ENCODE measurements at regions not wholly inside any gene's neighbourhood (a gene's known extent, or its start where the extent isn't known, plus 50 kb on each side); places are given as distances from the start of the nearest gene placed in this dataset.

- Histone ChIP-seq H3K27ac (ENCODE audit: low read depth, low read length) (no peak overlapping the region), H3K27me3 (ENCODE audit: control insufficient read depth, insufficient read depth, low read length) (no peaks in the 10 kb centered on the region), H3K9ac (ENCODE audit: low read length) (no peak overlapping the region), H3K4me1 (ENCODE audit: control insufficient read depth, insufficient read depth, low read length) (peaks cover 8% of the 10 kb centered on the region; the same call in 1 of the 2 replicates), H3K4me3 (ENCODE audit: low read depth, low read length) (no peak overlapping the region), H3K36me3 (ENCODE audit: control insufficient read depth, insufficient read depth, low read length) (no peaks in the 10 kb centered on the region), H3K9me3 (ENCODE audit: control insufficient read depth, insufficient read depth, low read depth, low read length) (no peaks in the 10 kb centered on the region)
Measured at GRCh38 chr12:84605983-84606382, 306.6 kb downstream of the SLC6A15 start.

- H3K9me3 ChIP-seq (ENCODE audit: control insufficient read depth, insufficient read depth, low read depth, low read length), result no peaks in the 10 kb centered on the region
- no peak overlapping the region for H3K9ac ChIP-seq (ENCODE audit: low read length)
- no peaks in the 10 kb centered on the region for H3K36me3 ChIP-seq (ENCODE audit: control insufficient read depth, insufficient read depth, low read length)
- H3K4me3 ChIP-seq (ENCODE audit: low read depth, low read length), result no peak overlapping the region
- H3K4me1 ChIP-seq (ENCODE audit: control insufficient read depth, insufficient read depth, low read length), result peaks cover 12% of the 10 kb centered on the region
- no peak overlapping the region for H3K27ac ChIP-seq (ENCODE audit: low read depth, low read length)
- H3K27me3 ChIP-seq (ENCODE audit: control insufficient read depth, insufficient read depth, low read length), result no peaks in the 10 kb centered on the region
Measured at GRCh38 chr12:84604551-84604950, 308.0 kb downstream of the SLC6A15 start.

GRCh38 chr12:84603484-84604248, 308.9 kb downstream of the SLC6A15 start:
- H3K27ac ChIP-seq (ENCODE audit: low read depth, low read length), result no peak overlapping the region
- H3K36me3 ChIP-seq (ENCODE audit: control insufficient read depth, insufficient read depth, low read length), result no peaks in the 10 kb centered on the region
- H3K9ac ChIP-seq (ENCODE audit: low read length), result no peak overlapping the region
- H3K4me1 ChIP-seq (ENCODE audit: control insufficient read depth, insufficient read depth, low read length), result peaks cover 16% of the 10 kb centered on the region
- no peak overlapping the region for H3K4me3 ChIP-seq (ENCODE audit: low read depth, low read length)
- no peaks in the 10 kb centered on the region for H3K9me3 ChIP-seq (ENCODE audit: control insufficient read depth, insufficient read depth, low read depth, low read length)
- no peaks in the 10 kb centered on the region for H3K27me3 ChIP-seq (ENCODE audit: control insufficient read depth, insufficient read depth, low read length)

- no peak overlapping the region for H3K4me3 ChIP-seq (ENCODE audit: low read depth, low read length)
- H3K36me3 ChIP-seq (ENCODE audit: control insufficient read depth, insufficient read depth, low read length), result no peaks in the 10 kb centered on the region
- H3K27me3 ChIP-seq (ENCODE audit: control insufficient read depth, insufficient read depth, low read length), result no peaks in the 10 kb centered on the region
- H3K9me3 ChIP-seq (ENCODE audit: control insufficient read depth, insufficient read depth, low read depth, low read length), result no peaks in the 10 kb centered on the region
- H3K27ac ChIP-seq (ENCODE audit: low read depth, low read length), result no peak overlapping the region
- H3K4me1 ChIP-seq (ENCODE audit: control insufficient read depth, insufficient read depth, low read length), result peaks cover 20% of the 10 kb centered on the region
- H3K9ac ChIP-seq (ENCODE audit: low read length), result no peak overlapping the region
Measured at GRCh38 chr12:84601483-84601882, 311.1 kb downstream of the SLC6A15 start.

- Histone ChIP-seq H3K27ac (ENCODE audit: low read depth, low read length) (no peak overlapping the region), H3K9ac (ENCODE audit: low read length) (no peak overlapping the region), H3K9me3 (ENCODE audit: control insufficient read depth, insufficient read depth, low read depth, low read length) (no peaks in the 10 kb centered on the region), H3K27me3 (ENCODE audit: control insufficient read depth, insufficient read depth, low read length) (no peaks in the 10 kb centered on the region), H3K36me3 (ENCODE audit: control insufficient read depth, insufficient read depth, low read length) (no peaks in the 10 kb centered on the region), H3K4me3 (ENCODE audit: low read depth, low read length) (no peak overlapping the region), H3K4me1 (ENCODE audit: control insufficient read depth, insufficient read depth, low read length) (peaks cover 16% of the 10 kb centered on the region)
Measured at GRCh38 chr12:84599539-84599938, 313.1 kb downstream of the SLC6A15 start.

GRCh38 chr12:84596266-84596665, 316.3 kb downstream of the SLC6A15 start:
- Histone ChIP-seq H3K4me3 (ENCODE audit: low read depth, low read length) (no peak overlapping the region), H3K27ac (ENCODE audit: low read depth, low read length) (no peak overlapping the region), H3K36me3 (ENCODE audit: control insufficient read depth, insufficient read depth, low read length) (no peaks in the 10 kb centered on the region), H3K9ac (ENCODE audit: low read length) (no peak overlapping the region), H3K9me3 (ENCODE audit: control insufficient read depth, insufficient read depth, low read depth, low read length) (no peaks in the 10 kb centered on the region), H3K4me1 (ENCODE audit: control insufficient read depth, insufficient read depth, low read length) (peaks cover 12% of the 10 kb centered on the region), H3K27me3 (ENCODE audit: control insufficient read depth, insufficient read depth, low read length) (no peaks in the 10 kb centered on the region)

DNA sequence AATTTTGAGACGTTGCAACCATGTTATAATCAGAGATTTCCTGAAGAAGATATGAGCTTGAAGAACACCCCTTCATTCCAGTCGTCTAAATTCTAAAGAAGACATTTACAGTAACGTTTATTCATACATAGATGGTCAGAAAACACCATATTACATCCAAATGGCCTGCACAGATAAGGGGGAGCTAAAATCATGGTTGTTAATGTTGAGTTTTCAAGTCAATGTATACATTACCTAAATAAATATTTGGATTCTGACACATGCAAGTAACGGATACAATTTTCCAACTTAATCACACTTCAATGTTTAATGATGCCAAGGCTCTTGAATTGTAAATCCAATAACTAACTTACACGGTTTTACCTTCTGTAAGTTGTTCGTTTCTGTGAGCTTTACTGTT, 318.4 kb downstream of the SLC6A15 start:
- no peaks in the 10 kb centered on the region for H3K9me3 ChIP-seq (ENCODE audit: control insufficient read depth, insufficient read depth, low read depth, low read length)
- peaks cover 5% of the 10 kb centered on the region; the same call in 1 of the 2 replicates for H3K4me1 ChIP-seq (ENCODE audit: control insufficient read depth, insufficient read depth, low read length)
- H3K36me3 ChIP-seq (ENCODE audit: control insufficient read depth, insufficient read depth, low read length), result no peaks in the 10 kb centered on the region
- no peak overlapping the region for H3K4me3 ChIP-seq (ENCODE audit: low read depth, low read length)
- no peak overlapping the region for H3K9ac ChIP-seq (ENCODE audit: low read length)
- H3K27ac ChIP-seq (ENCODE audit: low read depth, low read length), result no peak overlapping the region
- no peaks in the 10 kb centered on the region for H3K27me3 ChIP-seq (ENCODE audit: control insufficient read depth, insufficient read depth, low read length)

DNA sequence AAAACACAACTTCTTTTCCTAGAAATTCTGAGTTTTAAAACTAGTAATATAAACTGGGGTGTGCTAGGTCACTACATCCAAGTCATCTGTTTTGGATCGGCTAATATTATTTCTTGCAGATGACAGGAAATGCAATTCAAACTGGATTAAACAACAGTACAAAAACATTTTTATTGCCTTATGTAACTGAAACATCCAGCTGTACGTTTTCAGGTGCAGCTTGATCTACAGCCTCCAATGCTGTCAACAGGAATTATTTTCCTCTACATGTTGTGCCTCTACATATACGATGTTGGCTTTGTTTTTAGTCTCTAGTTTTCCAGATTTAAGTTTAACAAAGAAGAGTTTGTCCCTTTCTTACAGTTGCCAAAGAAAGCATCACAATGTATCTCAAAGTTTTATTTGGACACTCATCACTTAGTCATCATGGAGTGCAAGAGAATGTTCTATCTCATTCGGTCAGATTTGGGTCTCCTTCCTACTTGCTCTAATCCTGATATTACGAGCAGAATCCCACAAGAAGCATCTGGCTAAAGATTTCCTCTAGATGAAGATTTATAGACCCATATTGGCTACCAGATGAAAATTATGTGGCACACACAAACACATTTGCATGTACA, 326.7 kb downstream of the SLC6A15 start:
- H3K4me3 ChIP-seq (ENCODE audit: low read depth, low read length), result no peak overlapping the region
- H3K9ac ChIP-seq (ENCODE audit: low read length), result no peak overlapping the region
- no peaks in the 10 kb centered on the region for H3K27me3 ChIP-seq (ENCODE audit: control insufficient read depth, insufficient read depth, low read length)
- no peaks in the 10 kb centered on the region for H3K4me1 ChIP-seq (ENCODE audit: control insufficient read depth, insufficient read depth, low read length)
- H3K36me3 ChIP-seq (ENCODE audit: control insufficient read depth, insufficient read depth, low read length), result no peaks in the 10 kb centered on the region
- no peak overlapping the region for H3K27ac ChIP-seq (ENCODE audit: low read depth, low read length)
- H3K9me3 ChIP-seq (ENCODE audit: control insufficient read depth, insufficient read depth, low read depth, low read length), result no peaks in the 10 kb centered on the region

DNA sequence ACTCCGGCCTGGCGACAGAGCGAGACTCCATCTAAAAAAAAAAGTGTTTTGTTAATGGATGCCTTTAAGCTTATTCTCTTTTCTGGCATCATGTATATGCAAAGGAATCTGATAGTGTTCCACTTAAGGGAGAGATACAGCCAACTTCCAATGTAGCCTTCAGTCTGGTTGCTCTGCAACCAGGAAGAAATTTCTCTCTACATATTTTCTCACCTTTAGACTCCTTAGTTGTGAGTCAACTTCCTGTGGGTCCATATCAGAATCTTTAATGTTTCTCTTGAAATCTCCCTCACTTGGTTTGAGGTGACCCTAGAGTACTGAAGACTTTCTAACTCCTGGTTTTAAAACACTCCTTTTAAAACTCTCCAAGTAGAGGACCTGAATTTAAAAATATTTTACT, 340.4 kb downstream of the SLC6A15 start:
- H3K4me1 ChIP-seq (ENCODE audit: control insufficient read depth, insufficient read depth, low read length), result no peaks in the 10 kb centered on the region
- H3K27ac ChIP-seq (ENCODE audit: low read depth, low read length), result no peak overlapping the region
- no peak overlapping the region for H3K9ac ChIP-seq (ENCODE audit: low read length)
- H3K27me3 ChIP-seq (ENCODE audit: control insufficient read depth, insufficient read depth, low read length), result no peaks in the 10 kb centered on the region
- H3K4me3 ChIP-seq (ENCODE audit: low read depth, low read length), result no peak overlapping the region
- no peaks in the 10 kb centered on the region for H3K36me3 ChIP-seq (ENCODE audit: control insufficient read depth, insufficient read depth, low read length)
- peaks cover 4% of the 10 kb centered on the region; the same call in 1 of the 2 replicates for H3K9me3 ChIP-seq (ENCODE audit: control insufficient read depth, insufficient read depth, low read depth, low read length)

- Histone ChIP-seq H3K36me3 (ENCODE audit: control insufficient read depth, insufficient read depth, low read length) (no peaks in the 10 kb centered on the region), H3K4me1 (ENCODE audit: control insufficient read depth, insufficient read depth, low read length) (no peaks in the 10 kb centered on the region), H3K9ac (ENCODE audit: low read length) (no peak overlapping the region), H3K27ac (ENCODE audit: low read depth, low read length) (no peak overlapping the region), H3K27me3 (ENCODE audit: control insufficient read depth, insufficient read depth, low read length) (no peaks in the 10 kb centered on the region), H3K4me3 (ENCODE audit: low read depth, low read length) (no peak overlapping the region), H3K9me3 (ENCODE audit: control insufficient read depth, insufficient read depth, low read depth, low read length) (peaks cover 4% of the 10 kb centered on the region; the same call in 1 of the 2 replicates)
Measured at GRCh38 chr12:84562331-84562730, 350.3 kb downstream of the SLC6A15 start.

DNA sequence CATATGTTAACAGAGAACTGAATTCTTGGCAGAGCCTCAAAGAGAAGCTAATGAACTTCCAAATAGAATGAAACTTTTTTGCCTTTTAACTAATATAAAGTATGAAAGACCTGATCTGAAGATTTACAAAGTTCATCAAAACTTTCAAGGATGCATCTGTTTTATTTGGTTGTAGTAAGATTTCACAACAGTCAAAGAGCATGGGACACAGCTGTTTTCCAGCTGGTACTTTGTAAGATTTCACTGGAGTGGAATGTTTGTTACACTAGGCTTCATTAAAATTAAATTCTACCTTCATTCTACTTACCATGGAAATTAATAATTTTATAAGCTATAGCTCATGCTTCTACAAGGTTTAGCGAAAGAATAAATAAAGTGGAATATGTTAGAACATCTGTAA, 351.2 kb downstream of the SLC6A15 start:
- no peaks in the 10 kb centered on the region for H3K27me3 ChIP-seq (ENCODE audit: control insufficient read depth, insufficient read depth, low read length)
- H3K4me3 ChIP-seq (ENCODE audit: low read depth, low read length), result no peak overlapping the region
- H3K27ac ChIP-seq (ENCODE audit: low read depth, low read length), result no peak overlapping the region
- H3K4me1 ChIP-seq (ENCODE audit: control insufficient read depth, insufficient read depth, low read length), result no peaks in the 10 kb centered on the region
- H3K9me3 ChIP-seq (ENCODE audit: control insufficient read depth, insufficient read depth, low read depth, low read length), result peaks cover 4% of the 10 kb centered on the region; the same call in 1 of the 2 replicates
- H3K9ac ChIP-seq (ENCODE audit: low read length), result no peak overlapping the region
- H3K36me3 ChIP-seq (ENCODE audit: control insufficient read depth, insufficient read depth, low read length), result no peaks in the 10 kb centered on the region
